IPS-18c (cell line): ENCODE measurements at regions not wholly inside any gene's neighbourhood (a gene's known extent, or its start where the extent isn't known, plus 50 kb on each side); places are given as distances from the start of the nearest gene placed in this dataset.

Experiments
- H3K4me3 ChIP-seq: 2 replicates; pipeline ENCODE4 v1.7.0; 2013; ENCODE audit warnings: low read depth, mild to moderate bottlenecking, low read length, moderate library complexity; ENCODE audit not compliant: insufficient read depth
- H3K9me3 ChIP-seq: one replicate; pipeline ENCODE4 v1.6.1; 2013; ENCODE audit warnings: mild to moderate bottlenecking, low read length, moderate library complexity; ENCODE audit not compliant: control insufficient read depth, insufficient read depth

DNA sequence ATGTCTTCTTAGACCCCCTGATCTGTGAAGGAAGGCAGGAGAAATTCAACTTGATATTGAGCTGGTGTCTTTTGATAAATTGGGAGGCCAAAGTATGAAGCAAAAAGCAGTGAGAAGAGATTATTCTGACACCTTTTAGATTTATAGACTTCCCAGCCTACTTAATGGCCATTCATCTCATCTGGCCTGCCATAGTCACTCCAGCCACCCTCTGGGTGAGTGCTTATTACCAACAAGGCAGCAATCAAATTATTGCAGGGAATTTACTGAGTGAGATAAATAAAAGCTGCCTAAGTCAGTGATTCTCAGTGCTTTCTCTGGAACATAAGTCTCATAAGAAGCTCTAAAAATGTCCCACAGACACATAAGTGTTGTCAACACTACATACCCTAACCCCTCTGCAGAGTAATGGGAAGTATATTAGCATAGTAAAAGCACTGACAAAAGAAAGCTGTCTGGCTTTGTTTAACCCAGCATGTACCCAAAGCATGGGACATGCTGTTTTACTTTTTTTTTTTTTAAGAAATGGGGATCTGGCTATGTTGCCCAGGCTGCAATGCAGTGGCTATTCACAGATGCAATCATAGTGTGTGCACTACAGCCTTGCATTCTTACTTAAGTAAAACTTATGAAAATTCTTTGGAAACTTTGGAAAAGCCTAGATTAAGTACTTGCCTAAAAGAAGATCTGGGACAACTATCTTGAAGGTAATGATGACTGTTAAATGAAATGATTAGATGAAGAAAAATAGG lies 725.3 kb downstream of the TUSC7 start:
- no peak overlapping the region for H3K4me3 ChIP-seq
- H3K9me3 ChIP-seq, result no peaks in the 10 kb centered on the region

DNA sequence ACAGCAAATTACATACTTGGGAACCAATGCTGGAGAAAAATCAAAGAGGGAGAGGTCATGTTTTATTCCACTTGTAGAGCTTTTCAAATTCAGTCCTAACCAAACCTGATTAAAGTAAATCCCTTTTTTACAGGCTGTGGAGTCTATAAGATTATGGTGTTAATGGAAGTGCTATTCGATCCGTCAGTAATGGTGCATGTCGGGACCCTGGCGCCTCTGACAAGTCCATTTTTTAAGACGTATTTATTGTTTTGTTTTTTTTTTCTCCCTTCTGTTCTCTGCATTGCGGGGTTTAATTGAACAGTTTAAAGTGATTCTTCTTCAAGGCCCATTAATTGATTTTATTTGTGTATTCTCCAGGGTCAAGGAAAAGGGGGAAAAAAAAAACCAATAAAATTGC lies 725.9 kb downstream of the TUSC7 start:
- Histone ChIP-seq H3K9me3 (no peaks in the 10 kb centered on the region), H3K4me3 (no peak overlapping the region)

DNA sequence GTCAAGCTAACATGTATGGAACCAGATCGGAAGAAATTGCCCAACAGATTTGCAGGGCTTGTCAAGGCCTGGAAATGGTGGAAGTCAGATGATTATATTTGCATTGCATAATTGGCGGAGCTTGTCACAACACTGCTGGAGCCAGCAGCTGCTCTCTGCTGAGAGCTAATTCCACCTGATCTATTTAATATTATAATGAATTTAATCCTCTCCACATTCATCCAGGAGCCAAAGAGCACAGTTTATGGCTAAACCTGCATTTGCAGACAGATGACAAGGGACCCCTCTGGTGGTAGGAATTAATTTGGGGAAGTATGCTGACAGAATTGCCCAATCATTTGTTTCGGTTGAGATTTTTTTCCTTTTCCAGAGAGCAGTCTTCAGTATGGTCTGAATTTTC lies 730.2 kb downstream of the TUSC7 start:
- no peak overlapping the region for H3K4me3 ChIP-seq

DNA sequence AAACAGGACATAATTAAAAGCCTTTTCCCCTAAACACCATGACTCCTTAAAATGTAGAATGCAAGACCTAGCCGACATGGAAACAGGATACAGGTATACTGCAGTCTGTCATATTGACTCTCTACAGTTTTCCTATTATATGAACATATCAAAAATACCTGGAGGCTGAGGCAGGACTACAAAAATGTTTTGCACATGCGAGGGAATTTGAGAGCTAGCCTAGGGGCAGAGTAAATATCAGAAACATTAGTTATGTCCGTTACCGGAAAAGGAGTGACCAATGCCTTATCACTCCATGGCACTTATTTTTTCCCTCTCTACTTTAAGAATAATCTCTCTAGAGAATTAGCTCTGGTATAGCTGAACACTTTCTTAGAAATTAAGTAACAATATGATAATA lies 732.3 kb downstream of the TUSC7 start:
- Histone ChIP-seq H3K9me3 (no peaks in the 10 kb centered on the region), H3K4me3 (no peak overlapping the region)

More for the DNA sequence above, 730.2 kb downstream of the TUSC7 start:
- H3K9me3 ChIP-seq, result no peaks in the 10 kb centered on the region

DNA sequence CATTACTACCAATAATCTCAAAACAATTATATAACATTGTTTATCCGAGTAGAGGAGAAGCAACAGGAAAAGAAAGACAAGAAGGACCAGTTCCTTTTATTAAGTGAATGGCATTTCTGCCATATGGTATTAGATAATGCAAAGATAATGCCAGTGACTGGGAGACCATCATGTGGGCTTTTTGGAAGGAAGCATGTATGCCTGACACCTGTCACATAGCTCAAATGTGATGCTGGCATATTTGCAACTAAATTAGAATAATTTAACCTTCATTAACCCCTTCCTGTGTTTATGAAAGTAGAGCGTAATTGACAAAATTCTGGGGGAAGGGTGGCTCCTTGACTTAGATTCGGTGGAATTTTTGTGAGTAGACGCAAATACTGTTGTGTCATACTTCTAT lies 733.0 kb downstream of the TUSC7 start:
- no peaks in the 10 kb centered on the region for H3K9me3 ChIP-seq
- no peak overlapping the region for H3K4me3 ChIP-seq

DNA sequence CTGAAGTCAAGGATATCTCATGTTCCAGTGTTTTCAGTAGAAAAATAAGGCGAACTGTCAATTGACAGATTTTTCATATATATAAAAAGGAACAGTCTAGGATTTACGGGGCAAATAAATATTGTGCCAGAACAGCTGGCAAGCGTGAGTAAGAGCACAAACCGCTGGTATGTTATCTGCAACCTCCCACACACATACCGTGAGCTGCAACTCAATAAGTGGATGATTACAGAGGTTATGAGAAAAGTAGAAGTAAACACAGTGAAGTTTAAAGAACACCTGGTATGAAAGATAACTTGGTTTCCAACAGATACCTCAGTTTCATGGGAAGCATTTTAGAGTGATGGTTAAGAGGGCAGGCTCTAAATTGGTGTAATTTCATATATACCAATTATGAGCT lies 733.4 kb downstream of the TUSC7 start:
- Histone ChIP-seq H3K4me3 (no peak overlapping the region), H3K9me3 (no peaks in the 10 kb centered on the region)

DNA sequence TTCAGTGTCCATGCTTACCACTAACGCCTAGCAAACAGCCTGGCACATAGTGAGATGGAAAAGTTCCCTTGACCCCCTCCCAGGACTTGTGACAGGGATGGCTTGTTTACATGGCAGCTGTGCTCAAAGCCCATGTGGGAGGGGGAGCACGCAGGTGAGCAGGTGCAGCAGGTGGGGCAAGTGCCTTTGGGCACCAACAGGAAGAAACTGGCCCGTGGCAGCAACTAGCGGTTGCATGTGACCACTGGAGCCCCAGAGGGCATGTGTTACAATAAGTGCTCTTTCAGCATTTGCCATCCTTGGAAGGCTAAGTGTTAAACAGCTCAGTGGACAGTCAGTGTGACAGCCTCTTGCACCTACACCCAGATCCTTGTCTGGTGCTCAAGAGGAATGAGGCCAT lies 734.6 kb downstream of the TUSC7 start:
- Histone ChIP-seq H3K4me3 (no peak overlapping the region), H3K9me3 (no peaks in the 10 kb centered on the region)

DNA sequence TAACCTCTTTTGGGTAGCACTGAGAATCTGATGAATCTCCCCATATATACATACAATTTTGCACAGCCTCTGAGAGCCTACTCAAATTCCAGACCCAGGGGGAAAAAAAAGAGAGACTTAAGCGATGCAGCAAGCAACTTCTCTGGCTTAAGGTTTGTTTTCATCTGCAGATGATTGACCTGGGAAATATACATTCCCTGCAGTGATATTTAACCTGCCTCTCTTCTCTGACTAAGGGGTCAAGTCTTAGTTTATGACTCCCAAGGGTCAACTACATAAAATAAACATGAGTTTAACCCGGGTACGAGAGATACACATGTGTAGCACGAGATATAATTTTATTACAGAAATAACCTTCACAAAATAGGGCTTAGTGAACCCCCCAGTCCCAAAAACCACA lies 737.8 kb downstream of the TUSC7 start:
- no peaks in the 10 kb centered on the region for H3K9me3 ChIP-seq
- H3K4me3 ChIP-seq, result no peak overlapping the region

DNA sequence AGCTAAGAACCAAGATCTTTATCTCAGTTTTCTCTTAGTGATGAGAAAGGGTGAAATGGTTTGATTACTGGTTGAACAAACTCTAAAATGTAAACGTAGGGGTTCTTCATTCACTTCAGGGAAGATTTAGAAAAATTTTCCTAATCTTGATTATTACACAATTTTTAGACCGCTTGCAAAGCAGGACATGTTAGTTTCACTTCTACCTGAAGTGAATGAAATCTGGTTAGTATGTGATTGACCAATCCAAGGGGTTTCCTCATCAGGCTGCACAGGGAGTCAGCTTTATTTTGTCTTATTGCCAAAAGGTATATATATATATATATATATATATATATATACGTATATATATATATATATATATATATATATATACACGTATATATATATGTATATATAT lies 740.4 kb downstream of the TUSC7 start:
- no peaks in the 10 kb centered on the region for H3K9me3 ChIP-seq
- no peak overlapping the region for H3K4me3 ChIP-seq

DNA sequence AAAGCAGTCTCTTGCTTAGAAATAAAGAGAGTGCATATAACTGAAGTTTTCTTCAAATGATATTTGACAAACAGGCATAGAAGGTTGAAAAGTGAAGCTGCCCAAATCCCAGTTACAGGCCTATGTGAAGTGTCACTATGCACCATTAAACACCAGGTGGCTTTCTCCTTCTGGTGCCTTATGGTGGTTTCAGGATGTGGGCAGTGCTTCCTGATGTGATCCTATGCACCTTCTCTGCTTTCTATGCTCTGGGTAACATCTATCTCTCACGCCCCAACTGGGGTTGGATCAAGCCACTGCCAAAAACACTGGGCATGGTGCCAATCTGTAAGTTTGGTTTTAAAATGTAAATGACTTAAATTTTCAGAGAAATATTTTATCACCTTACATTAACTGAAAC lies 744.7 kb downstream of the TUSC7 start:
- Histone ChIP-seq H3K9me3 (no peaks in the 10 kb centered on the region), H3K4me3 (no peak overlapping the region)

DNA sequence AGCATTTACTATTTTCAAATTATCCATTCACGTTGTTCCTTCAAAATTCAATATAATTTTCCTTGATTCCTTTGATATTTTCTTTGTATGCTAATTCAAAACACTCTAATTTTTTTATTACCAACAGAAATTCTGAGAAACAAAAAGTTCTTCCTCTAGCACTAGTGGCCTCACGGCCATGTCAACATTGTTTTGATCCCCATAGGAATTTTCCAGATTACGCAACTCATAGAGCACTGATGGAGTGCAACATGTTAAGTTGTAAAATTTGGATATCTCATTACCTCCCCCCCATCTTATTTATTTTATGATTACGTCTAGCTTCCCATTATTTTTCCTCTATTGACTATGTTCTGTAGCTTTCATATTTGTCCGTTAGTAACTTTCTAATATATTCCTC lies 745.3 kb downstream of the TUSC7 start:
- Histone ChIP-seq H3K4me3 (no peak overlapping the region), H3K9me3 (no peaks in the 10 kb centered on the region)

DNA sequence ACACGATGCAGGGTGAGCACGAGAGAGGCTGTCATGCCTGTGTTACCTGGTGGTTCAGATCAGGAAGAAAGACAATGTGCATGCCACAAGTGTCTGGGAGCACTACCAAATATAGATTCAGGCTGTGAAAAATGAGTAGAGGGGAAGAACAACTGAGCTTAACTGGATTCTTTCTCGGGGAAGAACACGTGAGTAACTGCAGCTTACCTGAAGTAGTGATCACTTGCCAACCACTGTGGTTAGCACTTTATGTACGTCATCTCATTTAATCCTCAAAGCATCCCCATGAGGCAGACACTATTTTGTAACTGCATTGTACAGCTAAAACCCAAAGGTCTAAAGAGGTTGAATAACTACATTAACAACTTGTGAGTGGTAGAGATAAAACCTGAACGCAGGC lies 746.2 kb downstream of the TUSC7 start:
- Histone ChIP-seq H3K9me3 (no peaks in the 10 kb centered on the region), H3K4me3 (no peak overlapping the region)

DNA sequence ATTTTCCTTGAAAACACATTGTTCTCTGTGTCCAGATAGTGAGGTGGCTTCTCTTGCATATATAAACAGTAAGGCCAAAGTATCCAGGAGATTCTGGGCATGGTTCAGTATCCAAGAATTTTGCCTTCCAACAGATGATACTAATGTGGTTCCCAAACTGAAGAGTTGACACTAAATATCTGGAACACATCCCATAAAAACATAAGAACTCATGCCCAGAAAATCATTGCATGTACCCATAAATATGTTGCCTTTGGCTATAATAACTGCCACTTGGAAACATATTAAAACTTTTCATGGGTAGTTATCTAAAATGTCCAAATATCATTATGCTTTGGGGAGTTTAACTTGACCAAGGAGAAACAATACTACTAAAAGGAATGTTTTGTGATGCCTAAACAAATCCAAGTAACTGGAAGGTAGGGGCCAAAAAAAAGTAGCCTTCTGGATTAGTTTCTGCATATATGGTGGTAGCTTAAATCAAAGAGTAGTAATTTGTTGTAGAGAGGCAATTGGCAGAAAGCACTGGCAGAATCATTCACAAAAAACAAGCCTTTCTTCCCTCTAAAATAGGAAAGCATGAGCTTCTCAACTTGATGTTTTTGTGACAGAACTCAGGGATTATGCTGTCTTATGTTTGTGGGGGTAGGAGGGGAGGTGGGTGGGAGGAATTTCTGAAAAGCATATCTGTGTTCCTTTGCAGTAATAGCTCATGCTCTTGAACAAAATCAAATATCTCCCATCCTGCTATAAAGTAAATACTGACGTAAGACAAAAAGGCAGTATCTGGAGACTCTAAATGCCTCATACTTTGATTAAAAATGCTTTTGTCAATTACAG lies 753.9 kb downstream of the TUSC7 start:
- no peak overlapping the region for H3K4me3 ChIP-seq
- no peaks in the 10 kb centered on the region for H3K9me3 ChIP-seq

DNA sequence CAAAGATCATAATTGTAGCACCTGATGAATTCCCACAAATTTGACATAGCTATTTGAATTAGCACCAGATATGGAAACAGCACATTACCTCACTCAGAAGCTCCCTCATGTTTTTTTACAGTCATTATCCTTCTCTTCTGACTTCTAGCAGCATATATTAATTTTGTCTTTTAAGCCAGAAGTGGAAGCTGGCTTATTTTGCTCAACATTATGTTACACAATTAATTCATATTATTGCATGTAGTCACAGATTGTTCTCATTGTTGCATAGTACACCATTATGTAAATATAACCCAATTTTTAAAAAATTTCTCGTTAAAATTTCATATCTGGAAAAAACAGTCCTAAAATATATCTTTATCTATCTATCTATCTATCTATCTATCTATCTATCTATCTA lies 762.3 kb downstream of the TUSC7 start:
- no peak overlapping the region for H3K4me3 ChIP-seq
- H3K9me3 ChIP-seq, result no peaks in the 10 kb centered on the region

DNA sequence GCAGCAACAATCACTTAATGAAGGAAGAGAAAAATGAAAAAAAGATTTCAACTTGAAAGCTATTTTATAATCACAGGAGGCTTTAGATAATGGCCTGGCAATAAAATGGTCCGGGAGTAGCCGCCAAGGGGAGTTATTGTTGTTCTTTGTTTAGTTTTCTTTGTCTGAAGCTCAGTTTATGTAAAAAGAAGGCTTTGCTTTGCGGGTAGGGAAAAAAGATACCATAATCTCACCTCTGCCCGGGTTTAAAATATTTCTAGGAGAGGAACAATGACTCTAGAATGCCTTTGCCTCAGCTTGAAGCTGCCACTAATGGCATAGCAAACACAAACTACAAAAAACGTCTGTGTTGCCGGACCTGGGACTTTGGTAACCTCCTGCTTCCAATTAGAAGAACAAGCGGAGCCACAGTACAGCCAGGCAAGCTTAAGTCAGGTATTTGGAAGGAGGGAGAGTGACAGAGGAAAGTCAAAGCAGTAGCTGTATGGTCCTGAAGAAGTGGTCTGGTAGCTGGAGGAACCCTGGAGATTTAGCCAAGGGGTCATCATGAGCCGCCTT lies 764.5 kb downstream of the TUSC7 start:
- no peak overlapping the region for H3K4me3 ChIP-seq

DNA sequence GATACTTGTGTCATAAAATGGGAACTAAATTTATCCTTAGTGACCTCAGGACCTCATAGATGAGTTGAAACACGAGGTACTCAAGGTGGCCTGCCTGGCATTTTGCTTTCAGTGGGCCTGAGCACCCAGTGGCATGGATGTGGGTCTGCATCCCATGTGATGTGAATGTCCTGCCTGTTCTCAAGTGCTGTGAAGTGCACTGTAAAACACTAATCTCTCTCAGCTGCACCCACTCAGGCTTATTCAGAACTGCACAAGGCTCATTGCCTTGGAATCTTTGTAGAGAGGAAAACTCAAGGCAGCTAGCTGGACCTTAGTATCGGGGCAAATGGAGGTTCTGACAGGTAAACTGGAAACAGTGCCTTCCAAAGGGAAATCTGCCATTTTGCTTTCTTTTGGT lies 767.0 kb downstream of the TUSC7 start:
- H3K4me3 ChIP-seq, result no peak overlapping the region
- H3K9me3 ChIP-seq, result no peaks in the 10 kb centered on the region

More for the DNA sequence above, 764.5 kb downstream of the TUSC7 start:
- H3K9me3 ChIP-seq, result no peaks in the 10 kb centered on the region

DNA sequence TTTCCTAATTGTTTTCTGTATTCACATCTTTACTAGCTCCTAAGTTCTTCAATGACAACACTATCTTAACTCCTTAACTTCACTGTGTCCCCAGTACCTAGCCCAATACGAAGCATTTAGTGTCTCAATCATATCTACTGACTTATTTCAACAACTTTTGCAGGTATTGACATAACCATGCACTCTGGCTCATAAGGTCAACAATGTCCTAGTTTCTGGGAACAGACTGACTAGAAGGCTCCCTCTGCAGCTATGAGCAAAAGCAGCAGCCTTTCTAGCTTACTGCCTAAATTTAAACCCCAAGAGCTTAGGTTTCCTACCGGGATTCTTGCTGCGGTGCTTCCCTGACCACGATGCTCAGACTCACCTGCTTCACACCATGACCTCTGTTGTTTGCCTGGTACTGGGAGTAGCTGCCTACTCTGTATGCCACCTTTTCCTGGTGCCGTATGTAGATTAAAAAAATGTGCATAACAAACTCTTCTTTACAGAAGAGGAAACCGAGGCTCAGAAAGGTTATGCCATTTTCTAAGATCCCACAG lies 767.7 kb downstream of the TUSC7 start:
- H3K4me3 ChIP-seq, result no peak overlapping the region
- H3K9me3 ChIP-seq, result no peaks in the 10 kb centered on the region

DNA sequence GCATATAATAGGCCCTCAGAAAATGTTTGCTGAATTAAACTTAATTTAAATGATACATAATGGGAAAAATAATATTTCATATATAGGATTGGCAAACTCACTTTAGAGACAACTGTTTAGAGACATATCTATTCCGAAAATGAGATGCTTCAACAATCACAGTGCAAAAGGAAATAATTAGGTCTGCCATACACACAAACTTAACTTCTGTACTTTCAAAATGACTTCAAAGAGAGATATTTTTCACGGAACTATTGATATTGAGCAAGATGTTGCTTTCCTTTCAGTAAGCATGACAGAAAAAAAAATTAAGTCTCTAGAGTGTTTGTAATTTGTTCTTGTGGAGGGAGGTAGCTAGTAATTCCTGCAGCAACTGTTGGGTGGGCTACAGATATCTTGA lies 769.5 kb downstream of the TUSC7 start:
- Histone ChIP-seq H3K9me3 (no peaks in the 10 kb centered on the region), H3K4me3 (no peak overlapping the region)
